HG02798 (cell line): ENCODE measurements at regions not wholly inside any gene's neighbourhood (a gene's known extent, or its start where the extent isn't known, plus 50 kb on each side); places are given as distances from the start of the nearest gene placed in this dataset.
"Not testable (repeated sequence)": the region's sequence is repeated elsewhere in the genome, so short reads cannot be mapped to it uniquely, and the experiment has no call there.

Experiments
- ATAC-seq: cut with Tn5 transposase; IDR thresholded peaks from one replicate; pipeline ENCODE4 v1.9.1; 2021; ENCODE audit warnings: mild to moderate bottlenecking; ENCODE audit not compliant: unreplicated experiment, poor library complexity

GRCh38 chr4:52368895-52369294, 290.2 kb downstream of the USP46 start:
- no peak for ATAC-seq

DNA sequence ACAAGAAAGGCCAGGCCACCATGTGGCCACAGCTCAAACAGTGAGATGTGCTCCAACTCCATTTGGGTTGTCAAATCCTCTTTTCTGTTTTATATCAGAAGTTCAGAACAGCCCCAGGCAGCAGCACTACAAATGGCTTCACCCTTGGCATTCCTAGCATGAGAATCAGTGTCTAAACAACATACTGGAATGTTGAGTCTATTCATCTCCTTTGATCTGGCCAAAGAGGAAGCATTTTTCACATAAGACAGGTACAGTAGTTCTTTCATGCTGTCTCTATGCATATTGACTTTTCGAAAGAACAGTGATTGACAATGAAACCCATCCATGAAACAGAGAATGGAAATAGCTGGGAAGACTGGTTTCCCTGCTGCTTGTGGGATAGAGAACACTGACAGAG, 289.5 kb downstream of the USP46 start:
- ATAC-seq, result no peak

DNA sequence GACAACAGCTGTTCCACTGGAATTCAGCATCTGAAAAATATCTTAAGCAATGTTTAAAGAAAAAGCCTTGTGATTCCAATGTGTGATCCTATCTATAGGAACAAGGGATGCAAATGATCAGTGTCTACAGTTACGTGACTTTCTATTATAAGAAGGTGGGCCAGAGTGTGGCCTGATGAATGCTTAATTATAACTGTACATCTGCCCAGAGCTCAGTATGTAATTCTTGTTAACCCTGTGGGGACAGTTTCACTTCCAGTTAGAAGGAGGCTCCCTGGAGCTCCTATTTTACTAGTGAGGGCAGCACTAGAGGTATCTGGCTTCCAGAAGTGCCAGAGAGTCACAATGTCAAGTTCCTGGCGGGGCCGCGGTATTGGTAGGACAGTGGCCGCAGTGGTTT, 288.5 kb downstream of the USP46 start:
- no peak for ATAC-seq

GRCh38 chr4:52371841-52372240, 287.3 kb downstream of the USP46 start:
- no peak for ATAC-seq

DNA sequence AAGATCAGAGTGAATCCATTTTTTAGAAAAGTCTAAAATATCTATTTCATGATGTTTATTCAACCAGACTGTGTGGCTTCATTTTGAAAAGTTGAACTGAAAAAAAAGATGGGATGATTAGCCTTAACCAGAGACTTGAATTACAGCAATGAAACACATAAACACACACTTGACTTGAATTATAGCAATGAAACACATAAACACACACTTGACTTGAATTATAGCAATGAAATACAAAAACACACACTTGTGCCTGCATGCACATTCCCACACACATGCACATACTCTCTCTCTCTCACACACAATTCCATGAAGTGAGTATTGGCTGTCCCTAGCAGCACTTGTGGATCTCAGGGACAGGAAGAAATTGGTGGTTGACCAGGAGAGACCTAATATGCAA, 286.8 kb downstream of the USP46 start:
- no peak for ATAC-seq

- no peak for ATAC-seq
These were observed 286.4 kb downstream of the USP46 start for GRCh38 chr4:52372747-52373146.

DNA sequence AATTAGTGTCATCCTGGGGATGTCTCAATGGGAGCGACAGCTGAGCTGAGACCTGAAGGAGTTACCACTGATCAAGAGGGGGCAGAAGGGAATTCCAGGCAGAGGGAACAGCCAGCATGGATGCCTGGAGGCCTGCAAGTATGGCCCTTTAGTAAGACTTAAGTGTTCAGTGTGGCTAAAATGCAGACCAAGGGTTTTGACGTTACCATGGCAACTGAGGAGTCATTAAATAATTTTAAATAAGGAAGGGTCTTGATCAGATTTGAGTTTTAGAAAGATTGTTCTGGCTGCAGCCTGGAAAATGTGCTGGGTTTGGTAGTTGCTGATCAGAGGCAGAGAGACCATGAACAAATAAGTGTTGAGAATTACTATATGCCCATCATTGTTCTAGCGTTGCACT, 285.5 kb downstream of the USP46 start:
- no peak for ATAC-seq

DNA sequence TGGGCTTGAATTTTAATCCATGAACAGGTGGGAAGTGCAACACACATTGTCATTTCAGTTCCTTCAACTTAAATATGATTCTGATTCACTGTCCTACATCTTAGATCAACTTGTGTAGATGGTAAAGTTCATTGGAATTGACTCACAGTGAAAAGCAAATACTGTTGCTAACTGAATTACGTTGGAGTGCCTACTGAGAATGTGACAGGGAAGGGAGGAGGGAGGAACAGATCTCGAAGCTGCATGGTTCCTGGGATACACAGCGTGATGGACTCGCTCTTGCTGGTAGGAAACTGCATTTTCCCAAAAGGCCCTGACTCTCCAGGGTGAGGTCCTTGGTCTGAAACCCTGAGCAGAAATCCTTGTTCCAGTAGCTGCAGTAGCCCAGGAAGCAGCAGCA, 284.2 kb downstream of the USP46 start:
- ATAC-seq, result no peak

DNA sequence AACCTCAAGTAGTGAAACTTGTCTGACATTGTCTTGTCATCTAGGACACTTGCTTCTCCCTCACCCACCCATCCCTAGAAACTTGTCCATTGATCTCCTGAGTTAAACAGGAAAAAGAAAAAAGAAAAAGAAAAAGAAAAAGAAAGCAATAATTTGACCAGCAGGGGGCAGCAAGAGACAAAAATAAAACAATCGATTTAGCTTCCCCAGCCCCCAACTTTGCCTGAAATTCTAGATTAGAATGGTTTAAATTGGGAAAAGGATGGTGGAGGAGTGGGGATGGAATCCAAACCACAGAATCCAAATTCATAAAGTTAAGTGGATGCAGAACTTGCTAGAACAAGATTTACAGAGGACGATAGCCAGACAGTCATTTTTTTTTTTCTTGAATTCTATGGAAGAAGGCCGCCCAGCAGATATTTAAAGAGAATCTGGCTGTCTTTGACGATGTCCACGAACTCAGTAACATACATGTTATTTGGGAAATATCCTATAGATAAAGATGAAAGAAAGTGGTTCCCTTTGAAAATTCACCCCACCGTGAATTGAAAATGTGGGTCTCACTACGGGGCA, 282.9 kb downstream of the USP46 start:
- no peak for ATAC-seq

GRCh38 chr4:52377563-52377962, 281.5 kb downstream of the USP46 start:
- ATAC-seq, result no peak

GRCh38 chr4:52407545-52407944, 251.6 kb downstream of the USP46 start:
- no peak for ATAC-seq

- ATAC-seq, result no peak
These were observed 251.1 kb downstream of the USP46 start for GRCh38 chr4:52408032-52408431.

DNA sequence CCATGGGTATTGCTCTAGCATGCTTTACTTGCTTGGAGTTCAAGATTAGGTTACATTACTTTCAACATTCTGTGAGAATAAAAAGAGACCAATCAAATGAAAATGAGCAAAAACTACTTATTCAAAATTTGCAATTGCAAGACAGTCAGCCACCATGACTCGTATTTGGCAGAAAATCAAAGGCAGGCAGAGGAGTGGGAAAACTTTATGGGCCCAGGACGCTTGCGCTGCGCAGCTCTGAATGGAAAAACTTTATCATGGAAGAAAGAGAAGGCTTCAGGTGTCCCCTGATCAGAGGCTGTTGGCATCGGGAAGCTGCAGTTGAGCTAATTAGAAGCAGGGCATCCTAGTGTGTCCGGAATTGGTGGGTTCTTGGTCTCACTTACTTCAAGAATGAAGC, 250.6 kb downstream of the USP46 start:
- ATAC-seq, result no peak

- ATAC-seq, result not testable (repeated sequence)
These were observed 249.3 kb downstream of the USP46 start for GRCh38 chr4:52409766-52410165.

- no peak for ATAC-seq
These were observed 248.1 kb downstream of the USP46 start for GRCh38 chr4:52410971-52411370.

- ATAC-seq, result no peak
These were observed 238.8 kb downstream of the USP46 start for GRCh38 chr4:52420330-52420729.

GRCh38 chr4:52421811-52422213, 237.3 kb downstream of the USP46 start:
- ATAC-seq, result no peak

GRCh38 chr4:52423967-52424366, 235.1 kb downstream of the USP46 start:
- peak; percentile 72 for ATAC-seq

DNA sequence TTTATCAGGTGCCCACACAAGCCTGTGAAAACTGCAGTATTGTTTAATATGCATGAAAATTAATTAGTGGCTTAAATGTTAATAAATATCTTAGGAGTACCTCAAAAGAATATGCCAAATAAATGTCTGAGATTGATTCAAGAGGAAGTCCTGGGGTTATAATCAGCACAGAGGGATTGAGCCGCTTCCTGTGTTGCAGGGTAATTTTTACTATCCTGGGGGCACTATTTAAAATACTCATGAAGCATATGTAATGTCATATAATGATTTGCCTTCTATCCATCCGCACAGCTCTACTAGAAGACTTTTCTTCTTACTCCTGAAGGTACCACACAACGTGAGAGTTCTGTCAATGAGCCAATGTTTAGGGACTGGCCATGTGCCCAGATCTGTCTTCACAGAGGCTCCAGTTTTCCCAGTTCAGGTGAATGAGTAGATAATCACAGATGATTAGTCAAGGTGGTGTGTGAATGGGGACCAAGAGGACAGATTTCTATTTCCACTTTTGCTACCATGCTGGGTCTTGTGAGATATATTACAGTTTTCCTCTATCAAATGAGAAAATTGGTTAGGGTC, 233.3 kb downstream of the USP46 start:
- no peak for ATAC-seq

- ATAC-seq, result no peak
These were observed 227.7 kb downstream of the USP46 start for GRCh38 chr4:52431410-52431809.

DNA sequence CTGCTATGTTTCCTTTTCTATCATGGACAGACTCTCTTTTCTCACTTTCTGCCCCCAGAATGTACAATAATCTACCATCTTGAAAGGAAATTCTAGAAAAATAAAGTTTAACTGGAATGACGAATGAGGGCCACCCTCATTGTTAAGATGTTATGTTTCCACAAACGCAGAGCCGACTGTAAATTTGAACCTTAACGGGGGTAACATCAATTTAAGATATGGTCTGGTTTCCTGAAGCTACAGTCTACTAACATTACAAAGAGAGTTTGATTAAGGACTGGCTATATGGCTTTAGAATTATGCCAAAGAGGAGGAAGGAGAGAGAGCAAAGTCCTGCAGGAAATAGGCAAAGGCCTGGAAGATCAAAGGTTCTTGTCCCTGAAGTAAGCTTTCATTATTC, 227.2 kb downstream of the USP46 start:
- ATAC-seq, result no peak

- not testable (repeated sequence) for ATAC-seq
These were observed 216.6 kb downstream of the USP46 start for GRCh38 chr4:52442524-52442923.

- ATAC-seq, result no peak
These were observed 186.7 kb downstream of the USP46 start for GRCh38 chr4:52472444-52472843.
